A673 (cell line): ENCODE measurements at regions not wholly inside any gene's neighbourhood (a gene's known extent, or its start where the extent isn't known, plus 50 kb on each side); places are given as distances from the start of the nearest gene placed in this dataset.

Experiments
- EZH2 ChIP-seq: fragments of 200-600 bp; sonication (generic); IDR thresholded peaks from 2 replicates; pipeline ENCODE4 v1.6.1; 2017; ENCODE audit warnings: borderline replicate concordance, low read depth, mild to moderate bottlenecking, mixed read lengths, antibody characterized with exemption, low read length; ENCODE audit not compliant: poor library complexity, severe bottlenecking
- TF ChIP-seq, protein P1 (sequence below): fragments of 300-800, 200-600 bp; sonication (generic); conservative IDR thresholded peaks from 2 replicates; pipeline ENCODE4 v1.5.1; 2017; ENCODE audit warnings: low read depth, mild to moderate bottlenecking, antibody characterized with exemption, low read length, moderate library complexity, mixed read lengths

DNA sequence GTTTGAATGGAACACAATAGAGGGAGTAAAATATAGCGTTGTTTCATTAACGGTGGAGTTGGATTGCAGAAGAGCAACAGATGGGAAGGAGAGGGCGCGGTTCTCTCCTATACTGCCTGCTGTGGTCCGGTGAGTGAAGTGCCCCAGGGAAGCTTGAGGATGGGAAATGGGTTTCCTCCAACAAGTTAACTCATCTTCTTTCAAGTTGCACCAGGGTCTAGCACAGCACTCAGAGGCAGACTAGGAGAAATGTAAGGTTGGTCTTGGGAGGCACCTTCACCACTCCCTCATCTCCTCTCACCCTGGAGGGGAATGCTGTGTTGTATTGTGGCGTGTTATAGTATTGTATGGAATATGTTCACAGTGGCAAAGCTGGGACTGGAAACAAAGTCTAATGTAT is 96.9 kb upstream of the SLC24A3 start:
- TF ChIP-seq, protein P1, sequence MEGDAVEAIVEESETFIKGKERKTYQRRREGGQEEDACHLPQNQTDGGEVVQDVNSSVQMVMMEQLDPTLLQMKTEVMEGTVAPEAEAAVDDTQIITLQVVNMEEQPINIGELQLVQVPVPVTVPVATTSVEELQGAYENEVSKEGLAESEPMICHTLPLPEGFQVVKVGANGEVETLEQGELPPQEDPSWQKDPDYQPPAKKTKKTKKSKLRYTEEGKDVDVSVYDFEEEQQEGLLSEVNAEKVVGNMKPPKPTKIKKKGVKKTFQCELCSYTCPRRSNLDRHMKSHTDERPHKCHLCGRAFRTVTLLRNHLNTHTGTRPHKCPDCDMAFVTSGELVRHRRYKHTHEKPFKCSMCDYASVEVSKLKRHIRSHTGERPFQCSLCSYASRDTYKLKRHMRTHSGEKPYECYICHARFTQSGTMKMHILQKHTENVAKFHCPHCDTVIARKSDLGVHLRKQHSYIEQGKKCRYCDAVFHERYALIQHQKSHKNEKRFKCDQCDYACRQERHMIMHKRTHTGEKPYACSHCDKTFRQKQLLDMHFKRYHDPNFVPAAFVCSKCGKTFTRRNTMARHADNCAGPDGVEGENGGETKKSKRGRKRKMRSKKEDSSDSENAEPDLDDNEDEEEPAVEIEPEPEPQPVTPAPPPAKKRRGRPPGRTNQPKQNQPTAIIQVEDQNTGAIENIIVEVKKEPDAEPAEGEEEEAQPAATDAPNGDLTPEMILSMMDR: no peak
- TF ChIP-seq EZH2: no peak
